Endothelial cell (in vitro differentiated cells): ENCODE measurements at regions not wholly inside any gene's neighbourhood (a gene's known extent, or its start where the extent isn't known, plus 50 kb on each side); places are given as distances from the start of the nearest gene placed in this dataset.

ENCODE experiments used
- DNase-seq: peaks from one replicate; pipeline ENCODE4 v3.0.0; 2021; ENCODE audit warnings: low spot score
- H3K27ac Mint-ChIP-seq: one replicate; pipeline ENCODE4 v1.8.0; 2021; ENCODE audit warnings: mixed read lengths, inconsistent platforms; ENCODE audit not compliant: unreplicated experiment
- H3K27me3 Mint-ChIP-seq: one replicate; pipeline ENCODE4 v1.8.0; 2021; ENCODE audit warnings: mild to moderate bottlenecking, moderate library complexity, mixed read lengths, inconsistent platforms; ENCODE audit not compliant: unreplicated experiment
- H3K36me3 Mint-ChIP-seq: one replicate; pipeline ENCODE4 v1.8.0; 2021; ENCODE audit warnings: mild to moderate bottlenecking, low read depth, mixed read lengths, inconsistent platforms; ENCODE audit not compliant: unreplicated experiment
- H3K4me1 Mint-ChIP-seq: one replicate; pipeline ENCODE4 v1.8.0; 2021; ENCODE audit warnings: mild to moderate bottlenecking, mixed read lengths, inconsistent platforms; ENCODE audit not compliant: unreplicated experiment
- H3K4me3 Mint-ChIP-seq: one replicate; pipeline ENCODE4 v1.8.0; 2021; ENCODE audit warnings: mild to moderate bottlenecking, mixed read lengths, inconsistent platforms; ENCODE audit not compliant: unreplicated experiment
- H3K9me3 Mint-ChIP-seq: one replicate; pipeline ENCODE4 v1.8.0; 2021; ENCODE audit warnings: mixed read lengths, inconsistent platforms; ENCODE audit not compliant: unreplicated experiment
- CTCF ChIP-seq: fragments of 200-600 bp; sonication (generic); IDR thresholded peaks from one replicate; pipeline ENCODE4 v1.5.0; 2021; ENCODE audit warnings: antibody characterized with exemption; ENCODE audit not compliant: unreplicated experiment

GRCh38 chr14:52155651-52156213, 86.9 kb upstream of the NID2 start:
- no peak for TF ChIP-seq CTCF
- Mint-ChIP-seq H3K9me3 (no peaks in the 10 kb centered on the region), H3K4me1 (peaks cover 7% of the 10 kb centered on the region), H3K27ac (no peak overlapping the region), H3K4me3 (no peak overlapping the region), H3K27me3 (peaks cover 3% of the 10 kb centered on the region), H3K36me3 (no peaks in the 10 kb centered on the region)
- DNase-seq: no peak

GRCh38 chr14:52154992-52155650, 86.3 kb upstream of the NID2 start:
- Mint-ChIP-seq H3K27me3 (peaks cover 3% of the 10 kb centered on the region), H3K4me1 (peaks cover 7% of the 10 kb centered on the region), H3K9me3 (no peaks in the 10 kb centered on the region), H3K36me3 (no peaks in the 10 kb centered on the region), H3K4me3 (no peak overlapping the region), H3K27ac (no peak overlapping the region)
- TF ChIP-seq CTCF: no peak
- DNase-seq: no peak

GRCh38 chr14:52153939-52154338, 85.1 kb upstream of the NID2 start:
- Mint-ChIP-seq H3K4me3 (no peak overlapping the region), H3K36me3 (no peaks in the 10 kb centered on the region), H3K27ac (no peak overlapping the region), H3K27me3 (peaks cover 2% of the 10 kb centered on the region), H3K4me1 (peaks cover 7% of the 10 kb centered on the region), H3K9me3 (no peaks in the 10 kb centered on the region)
- DNase-seq: no peak
- no peak for TF ChIP-seq CTCF

GRCh38 chr14:52150162-52150561, 81.3 kb upstream of the NID2 start:
- Mint-ChIP-seq H3K9me3 (no peaks in the 10 kb centered on the region), H3K27ac (no peak overlapping the region), H3K4me1 (peaks cover 7% of the 10 kb centered on the region), H3K27me3 (peaks cover 2% of the 10 kb centered on the region), H3K36me3 (no peaks in the 10 kb centered on the region), H3K4me3 (no peak overlapping the region)
- TF ChIP-seq CTCF: no peak
- DNase-seq: no peak

GRCh38 chr14:52148371-52148770, 79.5 kb upstream of the NID2 start:
- TF ChIP-seq CTCF: no peak
- Mint-ChIP-seq H3K4me1 (peaks cover 5% of the 10 kb centered on the region), H3K4me3 (no peak overlapping the region), H3K9me3 (no peaks in the 10 kb centered on the region), H3K27me3 (peaks cover 2% of the 10 kb centered on the region), H3K27ac (no peak overlapping the region), H3K36me3 (no peaks in the 10 kb centered on the region)
- no peak for DNase-seq
